Gastrocnemius medialis (tissue), 4 donors: ENCODE measurements at regions not wholly inside any gene's neighbourhood (a gene's known extent, or its start where the extent isn't known, plus 50 kb on each side); places are given as distances from the start of the nearest gene placed in this dataset.

Experiments
- POLR2A ChIP-seq, 2 donors: fragments of 450-650 bp; IDR thresholded peaks; one replicate each; pipeline ENCODE4 v1.6.1; 2017; ENCODE audit warnings: antibody characterized with exemption in 2 of 2, mild to moderate bottlenecking in 2 of 2, moderate library complexity in 2 of 2
- TF ChIP-seq, protein P1 (sequence below), 5 experiments: fragments of 450-650 bp in 3 of 5; fragments of 200-600 bp in 2 of 5; sonication (generic) in 2 of 5; IDR thresholded peaks in 4 of 5; conservative IDR thresholded peaks in 1 of 5; 1 replicate in 4 of 5; 2 replicates in 1 of 5; pipeline ENCODE4 v1.5.1; 2016 to 2019; ENCODE audit warnings: antibody characterized with exemption in 5 of 5, mild to moderate bottlenecking in 3 of 5, moderate library complexity in 3 of 5

GRCh38 chr2:60280238-60280637 lies 273.2 kb downstream of the BCL11A start:
- TF ChIP-seq, protein P1, sequence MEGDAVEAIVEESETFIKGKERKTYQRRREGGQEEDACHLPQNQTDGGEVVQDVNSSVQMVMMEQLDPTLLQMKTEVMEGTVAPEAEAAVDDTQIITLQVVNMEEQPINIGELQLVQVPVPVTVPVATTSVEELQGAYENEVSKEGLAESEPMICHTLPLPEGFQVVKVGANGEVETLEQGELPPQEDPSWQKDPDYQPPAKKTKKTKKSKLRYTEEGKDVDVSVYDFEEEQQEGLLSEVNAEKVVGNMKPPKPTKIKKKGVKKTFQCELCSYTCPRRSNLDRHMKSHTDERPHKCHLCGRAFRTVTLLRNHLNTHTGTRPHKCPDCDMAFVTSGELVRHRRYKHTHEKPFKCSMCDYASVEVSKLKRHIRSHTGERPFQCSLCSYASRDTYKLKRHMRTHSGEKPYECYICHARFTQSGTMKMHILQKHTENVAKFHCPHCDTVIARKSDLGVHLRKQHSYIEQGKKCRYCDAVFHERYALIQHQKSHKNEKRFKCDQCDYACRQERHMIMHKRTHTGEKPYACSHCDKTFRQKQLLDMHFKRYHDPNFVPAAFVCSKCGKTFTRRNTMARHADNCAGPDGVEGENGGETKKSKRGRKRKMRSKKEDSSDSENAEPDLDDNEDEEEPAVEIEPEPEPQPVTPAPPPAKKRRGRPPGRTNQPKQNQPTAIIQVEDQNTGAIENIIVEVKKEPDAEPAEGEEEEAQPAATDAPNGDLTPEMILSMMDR (IDR thresholded peaks at IDR 0.05 in 4 of 5, conservative IDR thresholded peaks at IDR 0.05 in 1 of 5): no peak
- no peak for TF ChIP-seq POLR2A (IDR thresholded peaks at IDR 0.05)
